MM.1S (cell line): ENCODE measurements at regions not wholly inside any gene's neighbourhood (a gene's known extent, or its start where the extent isn't known, plus 50 kb on each side); places are given as distances from the start of the nearest gene placed in this dataset.

Experiments
- DNase-seq: peaks from one replicate; pipeline ENCODE4 v3.0.0-alpha.2; 2015
- H2AFZ ChIP-seq: fragments of 300-600 bp; sonication (generic); 2 replicates; pipeline ENCODE4 v1.6.0; 2016; ENCODE audit warnings: antibody characterized with exemption, low read length
- H3F3A ChIP-seq: fragments of 300-600 bp; sonication (generic); 2 replicates; pipeline ENCODE4 v1.6.1; 2016; ENCODE audit warnings: mild to moderate bottlenecking, antibody characterized with exemption, low read length, moderate library complexity, mixed read lengths; ENCODE audit not compliant: insufficient read depth
- H3K27ac ChIP-seq: fragments of 300-600 bp; sonication (generic); 2 replicates; pipeline ENCODE4 v1.5.1; 2016; ENCODE audit warnings: mild to moderate bottlenecking, low read length
- H3K27me3 ChIP-seq: fragments of 300-600 bp; sonication (generic); replicated peaks from 2 replicates; pipeline ENCODE4 v1.6.0; 2016; ENCODE audit warnings: low read length; ENCODE audit not compliant: insufficient read depth
- H3K36me3 ChIP-seq: fragments of 300-600 bp; sonication (generic); replicated peaks from 2 replicates; pipeline ENCODE4 v1.6.1; 2016; ENCODE audit warnings: mild to moderate bottlenecking, low read length, mixed read lengths; ENCODE audit not compliant: insufficient read depth
- H3K4me1 ChIP-seq: fragments of 300-600 bp; sonication (generic); 2 replicates; pipeline ENCODE4 v1.6.1; 2016; ENCODE audit warnings: low read length, mixed read lengths
- H3K4me2 ChIP-seq: fragments of 300-600 bp; sonication (generic); 2 replicates; pipeline ENCODE4 v1.6.0; 2016; ENCODE audit warnings: low read depth, low read length
- H3K4me3 ChIP-seq: fragments of 300-600 bp; sonication (generic); 2 replicates; pipeline ENCODE4 v1.5.1; 2016; ENCODE audit warnings: low read length, mixed read lengths
- H3K79me2 ChIP-seq: fragments of 300-600 bp; sonication (generic); 2 replicates; pipeline ENCODE4 v1.6.1; 2016; ENCODE audit warnings: mixed run types, low read length, mixed read lengths
- H3K9ac ChIP-seq: fragments of 300-600 bp; sonication (generic); 2 replicates; pipeline ENCODE4 v1.6.1; 2016; ENCODE audit warnings: low read length, mixed read lengths
- H3K9me2 ChIP-seq: fragments of 300-600 bp; sonication (generic); replicated peaks from 2 replicates; pipeline ENCODE4 v1.6.1; 2016; ENCODE audit warnings: mild to moderate bottlenecking, low read length, mixed read lengths; ENCODE audit not compliant: insufficient read depth
- H3K9me3 ChIP-seq: fragments of 300-600 bp; sonication (generic); replicated peaks from 2 replicates; pipeline ENCODE4 v1.6.1; 2016; ENCODE audit warnings: mild to moderate bottlenecking, low read length, mixed read lengths; ENCODE audit not compliant: insufficient read depth
- H4K20me1 ChIP-seq: fragments of 300-600 bp; sonication (generic); 2 replicates; pipeline ENCODE4 v1.6.1; 2016; ENCODE audit warnings: mild to moderate bottlenecking, low read length, moderate library complexity, mixed read lengths; ENCODE audit not compliant: insufficient read depth
- CTCF ChIP-seq: fragments of 300-600 bp; sonication (generic); IDR thresholded peaks from 2 replicates; pipeline ENCODE4 v1.5.1; 2016; ENCODE audit warnings: antibody characterized with exemption, low read length, mixed read lengths
- EZH2 ChIP-seq: fragments of 300-600 bp; sonication (generic); optimal IDR thresholded peaks from 2 replicates; pipeline ENCODE3; 2017; ENCODE audit warnings: low read depth, mild to moderate bottlenecking, antibody characterized with exemption, low read length, mixed read lengths
- EZH2phosphoT487 ChIP-seq: fragments of 300-600 bp; sonication (generic); IDR thresholded peaks from 2 replicates; pipeline ENCODE4 v1.6.1; 2018; ENCODE audit warnings: antibody characterized with exemption, low read length

GRCh38 chr2:6213056-6213780, 521.0 kb downstream of the SOX11 start:
- Histone ChIP-seq H4K20me1 (no peaks in the 10 kb centered on the region), H3K36me3 (no peaks in the 10 kb centered on the region), H3K4me2 (no peak overlapping the region), H3K9ac (no peak overlapping the region), H2AFZ (no peak overlapping the region), H3K9me2 (no peaks in the 10 kb centered on the region), H3K79me2 (no peaks in the 10 kb centered on the region), H3K27ac (no peak overlapping the region), H3K9me3 (no peaks in the 10 kb centered on the region), H3F3A (no peaks in the 10 kb centered on the region), H3K4me3 (no peak overlapping the region), H3K4me1 (no peaks in the 10 kb centered on the region), H3K27me3 (no peaks in the 10 kb centered on the region)
- no peak for TF ChIP-seq CTCF
- no peak for TF ChIP-seq EZH2phosphoT487
- TF ChIP-seq EZH2 = no peak
- DNase-seq = no peak

GRCh38 chr2:6214471-6214870, 522.3 kb downstream of the SOX11 start:
- Histone ChIP-seq H3K4me3 (no peak overlapping the region), H3K9ac (no peak overlapping the region), H3K9me3 (no peaks in the 10 kb centered on the region), H3K36me3 (no peaks in the 10 kb centered on the region), H2AFZ (no peak overlapping the region), H3F3A (no peaks in the 10 kb centered on the region), H3K79me2 (no peaks in the 10 kb centered on the region), H3K27me3 (no peaks in the 10 kb centered on the region), H3K4me1 (no peaks in the 10 kb centered on the region), H3K4me2 (no peak overlapping the region), H3K27ac (no peak overlapping the region), H4K20me1 (no peaks in the 10 kb centered on the region), H3K9me2 (no peaks in the 10 kb centered on the region)
- DNase-seq = peak; percentile 12
- TF ChIP-seq EZH2phosphoT487 (no peak), CTCF (no peak), EZH2 (no peak)

DNA sequence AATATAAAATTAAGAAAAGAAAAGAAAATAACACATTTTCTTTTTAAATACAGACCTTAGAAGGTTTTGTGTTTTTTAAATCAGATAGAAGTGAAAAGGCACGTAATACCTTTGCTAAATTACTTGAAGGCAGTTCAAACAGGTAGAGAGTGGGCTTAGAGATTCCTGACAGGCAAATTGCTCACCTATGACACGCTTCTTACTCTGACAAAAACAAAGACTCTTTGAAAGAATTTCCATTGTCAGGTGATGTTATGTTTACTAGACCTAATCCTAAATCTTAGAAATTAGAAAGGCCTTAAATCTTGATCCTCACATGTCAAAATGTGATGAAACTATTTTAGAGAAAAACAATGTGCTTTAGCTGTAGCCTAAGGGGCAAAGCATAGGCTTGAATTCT, 522.9 kb downstream of the SOX11 start:
- H3K27ac ChIP-seq = no peak overlapping the region
- H3K27me3 ChIP-seq = no peaks in the 10 kb centered on the region
- H3F3A ChIP-seq = no peaks in the 10 kb centered on the region
- H3K4me2 ChIP-seq = no peak overlapping the region
- DNase-seq = no peak
- no peak overlapping the region for H2AFZ ChIP-seq
- no peaks in the 10 kb centered on the region for H3K79me2 ChIP-seq
- H3K9ac ChIP-seq = no peak overlapping the region
- H3K36me3 ChIP-seq = no peaks in the 10 kb centered on the region
- no peaks in the 10 kb centered on the region for H3K9me2 ChIP-seq
- TF ChIP-seq EZH2phosphoT487 = no peak
- TF ChIP-seq EZH2 = no peak
- no peak for TF ChIP-seq CTCF
- H3K9me3 ChIP-seq = no peaks in the 10 kb centered on the region
- H4K20me1 ChIP-seq = no peaks in the 10 kb centered on the region
- no peak overlapping the region for H3K4me3 ChIP-seq
- no peaks in the 10 kb centered on the region for H3K4me1 ChIP-seq
